ENCODE measurements at regions not wholly inside any gene's neighbourhood (a gene's known extent, or its start where the extent isn't known, plus 50 kb on each side); places are given as distances from the start of the nearest gene placed in this dataset.

DNA sequence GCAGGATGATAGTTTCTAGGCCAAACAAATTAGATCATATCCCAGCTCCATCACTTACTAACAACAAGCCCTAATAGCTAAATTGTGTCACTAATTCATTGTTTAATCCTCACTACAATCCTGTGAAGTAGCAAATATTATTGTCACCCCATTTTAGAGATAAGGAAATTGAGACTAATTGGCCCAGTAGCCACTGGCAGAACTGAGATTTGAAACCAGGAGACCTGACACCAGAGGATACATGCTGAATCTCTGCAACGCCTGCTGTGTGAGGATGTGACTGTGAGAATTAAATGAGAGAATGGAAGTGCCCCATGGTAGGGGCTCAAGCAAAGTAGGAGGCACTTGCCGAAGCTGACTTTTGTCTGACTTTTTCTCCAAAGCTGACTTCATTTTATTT, 124.3 kb upstream of the CITED2 start:
- Histone ChIP-seq H3K27ac (ENCODE audit: low read depth in 1 of 2, low read length in 2 of 2) (no peak overlapping the region), H3K27me3 (ENCODE audit: control insufficient read depth in 1 of 2, insufficient read depth in 2 of 2, low read length in 1 of 2) (no peaks in the 10 kb centered on the region), H3K9me3 (ENCODE audit: control insufficient read depth, low read length) (no peaks in the 10 kb centered on the region), H3K4me1 (ENCODE audit: control insufficient read depth in 1 of 2, insufficient read depth in 2 of 2, low read length in 2 of 2) (no peaks in the 10 kb centered on the region), H3K36me3 (ENCODE audit: control insufficient read depth in 1 of 2, insufficient read depth in 2 of 2, low read length in 1 of 2) (no peaks in the 10 kb centered on the region), H3K4me3 (ENCODE audit: low read length in 2 of 2) (no peak overlapping the region)
- ATAC-seq (ENCODE audit: low FRiP score) (no peak), DNase-seq (no peak)
- intact Hi-C loops (cut with DNase I): no loop called here
- WGBS, 2 donors: 79 to 84% methylated on average over 2 of the region's 2 CpGs

DNA sequence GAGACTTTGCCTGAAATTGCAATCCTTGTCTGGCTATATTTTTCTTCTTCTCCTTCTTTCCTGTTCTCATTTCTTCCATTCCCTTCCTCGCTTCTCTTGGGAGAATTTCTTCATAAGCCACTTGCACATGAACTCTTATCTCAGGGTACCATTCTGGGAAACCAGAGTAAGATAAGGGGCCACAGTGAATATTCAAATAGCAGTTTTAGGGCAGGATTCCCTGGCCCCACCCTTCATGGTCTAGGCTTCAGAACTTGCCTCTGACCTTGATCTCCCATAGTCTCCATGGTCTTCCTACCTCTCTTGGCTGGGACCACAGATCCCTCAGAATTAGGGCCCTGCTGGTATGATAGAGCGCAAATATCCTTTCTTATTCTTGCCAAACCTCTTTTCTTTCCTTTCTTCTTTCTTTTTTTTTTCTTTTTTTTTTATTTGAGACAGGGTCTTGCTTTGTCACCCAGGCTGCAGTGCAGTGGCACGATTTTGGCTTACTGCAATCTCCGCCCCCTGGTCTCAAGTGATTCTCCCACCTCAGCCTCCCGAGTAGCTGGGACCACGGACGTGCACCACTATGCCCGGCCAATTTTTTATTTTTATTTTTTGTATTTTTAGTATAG, 123.0 kb upstream of the CITED2 start:
- Histone ChIP-seq H3K27me3 (ENCODE audit: control insufficient read depth in 1 of 2, insufficient read depth in 2 of 2, low read length in 1 of 2) (no peaks in the 10 kb centered on the region), H3K36me3 (ENCODE audit: control insufficient read depth in 1 of 2, insufficient read depth in 2 of 2, low read length in 1 of 2) (no peaks in the 10 kb centered on the region), H3K9me3 (ENCODE audit: control insufficient read depth, low read length) (no peaks in the 10 kb centered on the region), H3K4me3 (ENCODE audit: low read length in 2 of 2) (no peak overlapping the region), H3K27ac (ENCODE audit: low read depth in 1 of 2, low read length in 2 of 2) (no peak overlapping the region), H3K4me1 (ENCODE audit: control insufficient read depth in 1 of 2, insufficient read depth in 2 of 2, low read length in 2 of 2) (no peaks in the 10 kb centered on the region)
- no peak for DNase-seq
- intact Hi-C loops (cut with DNase I): no loop called here
- ATAC-seq (ENCODE audit: low FRiP score): no peak
- WGBS, 2 donors: 93 to 96% methylated on average over 8 of the region's 8 CpGs

DNA sequence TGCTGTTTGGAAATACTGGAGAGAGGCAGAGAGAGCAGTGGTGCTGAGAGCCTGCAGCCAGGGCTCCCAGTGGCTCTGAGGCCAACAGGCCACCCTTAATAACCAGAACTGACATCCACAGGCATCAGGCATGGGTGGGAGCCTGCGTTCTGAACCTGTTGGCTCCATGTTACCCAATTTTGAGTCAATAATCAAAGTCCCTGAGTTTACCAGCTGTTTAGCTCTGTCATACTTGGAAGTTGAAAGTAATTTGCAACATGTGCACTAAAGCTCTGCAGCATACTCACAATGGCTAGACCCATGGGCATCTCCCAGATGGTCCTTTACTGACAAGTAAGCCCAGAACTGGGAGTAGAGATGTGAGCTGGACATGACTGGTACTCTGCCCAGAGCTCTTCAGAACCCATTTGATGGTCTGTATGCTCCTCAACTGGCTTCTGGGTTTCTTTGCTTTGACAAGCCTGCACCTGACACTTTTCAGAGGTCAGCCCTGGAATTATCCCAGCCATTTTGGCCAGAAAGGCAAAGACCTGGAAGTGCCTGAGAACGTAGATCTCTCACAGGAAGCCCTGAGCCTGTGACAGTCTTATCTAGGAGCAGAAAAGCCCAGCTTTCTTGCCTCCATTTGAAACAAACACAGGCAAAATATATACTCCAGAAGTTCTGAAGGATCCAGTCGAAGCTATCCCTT, 122.4 kb upstream of the CITED2 start:
- 73 to 79% methylated on average over 3 of the region's 3 CpGs for WGBS, 2 donors
- Histone ChIP-seq H3K4me1 (ENCODE audit: control insufficient read depth in 1 of 2, insufficient read depth in 2 of 2, low read length in 2 of 2) (no peaks in the 10 kb centered on the region), H3K27me3 (ENCODE audit: control insufficient read depth in 1 of 2, insufficient read depth in 2 of 2, low read length in 1 of 2) (no peaks in the 10 kb centered on the region), H3K36me3 (ENCODE audit: control insufficient read depth in 1 of 2, insufficient read depth in 2 of 2, low read length in 1 of 2) (no peaks in the 10 kb centered on the region), H3K9me3 (ENCODE audit: control insufficient read depth, low read length) (no peaks in the 10 kb centered on the region), H3K27ac (ENCODE audit: low read depth in 1 of 2, low read length in 2 of 2) (no peak overlapping the region), H3K4me3 (ENCODE audit: low read length in 2 of 2) (no peak overlapping the region)
- DNase-seq (no peak), ATAC-seq (ENCODE audit: low FRiP score) (no peak)
- intact Hi-C loops (cut with DNase I): no loop called here

DNA sequence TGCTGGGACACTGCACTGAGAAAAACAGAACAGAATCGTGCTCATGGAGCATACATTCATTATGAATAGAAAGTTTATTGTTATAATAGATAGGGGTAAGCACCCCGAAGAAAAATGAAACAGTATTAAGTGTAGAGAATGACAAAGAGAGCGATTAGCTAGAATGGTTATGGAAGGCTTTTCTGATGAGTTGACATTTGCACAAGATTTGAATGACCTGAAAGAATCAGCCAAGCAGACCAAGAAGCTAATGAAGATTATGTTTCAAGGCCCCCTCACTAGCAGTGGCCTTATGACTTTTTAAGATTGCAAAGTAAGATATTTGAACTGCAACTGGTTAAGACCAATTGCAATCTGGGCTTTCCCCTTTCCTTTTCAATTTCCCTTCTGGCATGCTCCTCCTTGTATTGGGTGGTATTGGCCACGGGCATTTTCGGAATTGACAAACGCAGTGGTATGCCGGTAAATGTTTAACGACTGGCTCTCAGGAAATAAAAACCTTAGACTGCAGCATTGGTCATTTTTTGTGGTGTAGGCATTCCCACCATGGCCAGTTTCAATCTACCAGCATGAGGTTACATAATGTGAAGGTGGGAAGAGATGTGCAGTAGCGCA, 120.0 kb upstream of the CITED2 start:
- intact Hi-C loops (cut with DNase I): no loop called here
- no peaks in the 10 kb centered on the region for H3K4me1 ChIP-seq (ENCODE audit: control insufficient read depth in 1 of 2, insufficient read depth in 2 of 2, low read length in 2 of 2)
- ATAC-seq (ENCODE audit: low FRiP score) (no peak), DNase-seq (no peak)
- H3K27ac ChIP-seq (ENCODE audit: low read depth in 1 of 2, low read length in 2 of 2): no peak overlapping the region
- no peaks in the 10 kb centered on the region for H3K27me3 ChIP-seq (ENCODE audit: control insufficient read depth in 1 of 2, insufficient read depth in 2 of 2, low read length in 1 of 2)
- H3K9me3 ChIP-seq (ENCODE audit: control insufficient read depth, low read length): no peaks in the 10 kb centered on the region
- no peaks in the 10 kb centered on the region for H3K36me3 ChIP-seq (ENCODE audit: control insufficient read depth in 1 of 2, insufficient read depth in 2 of 2, low read length in 1 of 2)
- no peak overlapping the region for H3K4me3 ChIP-seq (ENCODE audit: low read length in 2 of 2)
- 91 to 92% methylated on average over 9 of the region's 9 CpGs for WGBS, 2 donors

DNA sequence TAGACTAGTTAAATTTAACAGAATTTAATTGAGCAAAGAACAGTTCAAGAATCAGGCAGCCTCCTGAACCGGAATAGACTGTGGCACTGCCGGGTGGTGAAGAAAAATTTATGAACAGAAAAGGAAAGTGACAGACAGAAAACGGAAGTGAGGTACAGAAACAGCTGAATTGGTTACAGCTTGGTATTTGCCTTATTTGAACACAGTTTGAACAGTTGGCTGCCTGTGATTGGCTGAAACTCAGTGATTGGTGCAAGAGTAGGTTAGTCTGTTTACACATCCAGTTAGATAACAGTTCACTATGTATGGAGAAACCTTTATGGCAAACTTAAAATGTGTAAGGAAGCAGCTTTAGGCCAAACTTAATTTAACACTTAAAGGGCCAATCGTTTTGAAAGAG, 116.0 kb upstream of the CITED2 start:
- no peaks in the 10 kb centered on the region for H3K36me3 ChIP-seq (ENCODE audit: control insufficient read depth in 1 of 2, insufficient read depth in 2 of 2, low read length in 1 of 2)
- H3K27me3 ChIP-seq (ENCODE audit: control insufficient read depth in 1 of 2, insufficient read depth in 2 of 2, low read length in 1 of 2): no peaks in the 10 kb centered on the region
- no peak overlapping the region for H3K27ac ChIP-seq (ENCODE audit: low read depth in 1 of 2, low read length in 2 of 2)
- no peaks in the 10 kb centered on the region for H3K9me3 ChIP-seq (ENCODE audit: control insufficient read depth, low read length)
- WGBS, 2 donors: 35 to 43% methylated on average over 4 of the region's 4 CpGs
- intact Hi-C loops (cut with DNase I): no loop called here
- H3K4me3 ChIP-seq (ENCODE audit: low read length in 2 of 2): no peak overlapping the region
- DNase-seq (no peak), ATAC-seq (ENCODE audit: low FRiP score) (no peak)
- no peaks in the 10 kb centered on the region for H3K4me1 ChIP-seq (ENCODE audit: control insufficient read depth in 1 of 2, insufficient read depth in 2 of 2, low read length in 2 of 2)

DNA sequence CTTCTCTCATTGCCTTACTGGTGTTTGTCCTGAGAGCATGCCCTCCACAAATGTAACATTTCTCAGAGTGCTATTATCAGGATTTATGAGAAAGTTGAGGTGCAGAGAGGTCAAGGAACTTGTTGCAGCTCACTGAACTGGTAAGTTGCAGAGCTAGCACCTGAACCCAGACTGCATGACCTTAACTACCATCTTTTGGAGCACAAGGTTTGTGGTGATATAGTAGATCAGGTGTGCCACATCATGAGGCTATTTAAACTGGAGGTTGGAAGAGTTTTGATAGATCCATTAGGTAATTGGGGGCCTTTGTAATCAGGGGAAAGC, 112.0 kb upstream of the CITED2 start:
- Histone ChIP-seq H3K4me1 (ENCODE audit: control insufficient read depth in 1 of 2, insufficient read depth in 2 of 2, low read length in 2 of 2) (no peaks in the 10 kb centered on the region), H3K36me3 (ENCODE audit: control insufficient read depth in 1 of 2, insufficient read depth in 2 of 2, low read length in 1 of 2) (no peaks in the 10 kb centered on the region), H3K4me3 (ENCODE audit: low read length in 2 of 2) (no peak overlapping the region), H3K27me3 (ENCODE audit: control insufficient read depth in 1 of 2, insufficient read depth in 2 of 2, low read length in 1 of 2) (no peaks in the 10 kb centered on the region), H3K27ac (ENCODE audit: low read depth in 1 of 2, low read length in 2 of 2) (no peak overlapping the region), H3K9me3 (ENCODE audit: control insufficient read depth, low read length) (no peaks in the 10 kb centered on the region)
- intact Hi-C loops (cut with DNase I): no loop called here
- ATAC-seq (ENCODE audit: low FRiP score) (no peak), DNase-seq (no peak)

DNA sequence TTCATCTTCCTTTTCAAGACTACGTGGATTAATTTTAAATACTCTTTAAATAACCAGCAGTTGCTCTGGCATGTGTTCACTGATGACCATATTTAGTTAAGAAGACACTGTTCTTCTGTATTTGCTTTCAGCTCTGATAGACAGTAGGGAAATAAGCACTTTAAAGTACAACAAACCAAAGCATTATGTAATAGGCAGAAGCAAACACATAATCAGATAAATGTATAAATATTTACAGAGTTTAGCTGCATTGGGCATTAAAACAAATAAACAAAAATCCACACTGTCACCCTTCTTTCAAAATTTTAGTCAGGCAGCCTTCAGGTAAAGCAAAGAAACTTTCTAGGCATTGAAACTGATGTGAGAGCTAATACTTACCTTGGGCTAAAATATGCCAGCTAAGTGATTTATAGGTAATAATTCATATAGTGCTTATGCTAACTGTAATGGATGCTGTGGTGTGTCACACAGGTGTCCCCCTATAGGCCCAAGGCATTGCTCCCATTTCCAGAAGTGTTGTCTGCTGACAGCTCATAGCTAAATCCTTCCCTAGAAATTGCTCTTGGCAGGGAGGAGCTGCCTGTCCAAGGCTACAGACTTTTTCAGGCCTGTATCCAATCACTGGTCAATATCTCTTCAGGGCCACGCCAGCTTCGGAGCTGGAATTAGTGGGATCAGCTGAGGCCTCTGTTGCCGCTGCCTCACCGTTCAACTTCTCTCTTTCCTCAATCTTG, 111.5 kb upstream of the CITED2 start:
- no peaks in the 10 kb centered on the region for H3K4me1 ChIP-seq (ENCODE audit: control insufficient read depth in 1 of 2, insufficient read depth in 2 of 2, low read length in 2 of 2)
- no peak overlapping the region for H3K4me3 ChIP-seq (ENCODE audit: low read length in 2 of 2)
- 87 to 89% methylated on average over 5 of the region's 5 CpGs for WGBS, 2 donors
- DNase-seq (no peak), ATAC-seq (ENCODE audit: low FRiP score) (no peak)
- no peak overlapping the region for H3K27ac ChIP-seq (ENCODE audit: low read depth in 1 of 2, low read length in 2 of 2)
- no peaks in the 10 kb centered on the region for H3K27me3 ChIP-seq (ENCODE audit: control insufficient read depth in 1 of 2, insufficient read depth in 2 of 2, low read length in 1 of 2)
- intact Hi-C loops (cut with DNase I): no loop called here
- H3K36me3 ChIP-seq (ENCODE audit: control insufficient read depth in 1 of 2, insufficient read depth in 2 of 2, low read length in 1 of 2): no peaks in the 10 kb centered on the region
- no peaks in the 10 kb centered on the region for H3K9me3 ChIP-seq (ENCODE audit: control insufficient read depth, low read length)

DNA sequence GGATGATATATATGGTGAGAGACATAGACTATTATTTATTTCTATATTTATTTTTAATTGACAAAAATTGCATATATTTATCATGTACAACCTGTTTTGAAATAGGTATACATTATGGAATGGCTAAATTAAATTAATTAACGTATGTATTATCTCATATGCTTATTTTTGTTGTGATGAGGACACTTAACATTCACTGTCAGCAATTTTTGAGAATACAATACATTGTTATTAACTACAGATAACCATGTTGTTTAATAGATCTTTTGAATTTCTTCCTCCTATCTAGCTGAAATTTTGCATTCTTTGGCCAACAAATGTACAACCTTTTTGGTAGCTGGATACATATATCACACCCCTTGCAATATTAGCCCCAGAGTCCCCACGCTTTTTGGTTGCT, 110.7 kb upstream of the CITED2 start:
- no peaks in the 10 kb centered on the region for H3K4me1 ChIP-seq (ENCODE audit: control insufficient read depth in 1 of 2, insufficient read depth in 2 of 2, low read length in 2 of 2)
- no peaks in the 10 kb centered on the region for H3K9me3 ChIP-seq (ENCODE audit: control insufficient read depth, low read length)
- no peaks in the 10 kb centered on the region for H3K27me3 ChIP-seq (ENCODE audit: control insufficient read depth in 1 of 2, insufficient read depth in 2 of 2, low read length in 1 of 2)
- H3K4me3 ChIP-seq (ENCODE audit: low read length in 2 of 2): no peak overlapping the region
- H3K36me3 ChIP-seq (ENCODE audit: control insufficient read depth in 1 of 2, insufficient read depth in 2 of 2, low read length in 1 of 2): no peaks in the 10 kb centered on the region
- ATAC-seq (ENCODE audit: low FRiP score): no peak
- WGBS, 2 donors: 71 to 72% methylated on average over 2 of the region's 2 CpGs
- no peak for DNase-seq
- no peak overlapping the region for H3K27ac ChIP-seq (ENCODE audit: low read depth in 1 of 2, low read length in 2 of 2)
- intact Hi-C loops (cut with DNase I): no loop called here

DNA sequence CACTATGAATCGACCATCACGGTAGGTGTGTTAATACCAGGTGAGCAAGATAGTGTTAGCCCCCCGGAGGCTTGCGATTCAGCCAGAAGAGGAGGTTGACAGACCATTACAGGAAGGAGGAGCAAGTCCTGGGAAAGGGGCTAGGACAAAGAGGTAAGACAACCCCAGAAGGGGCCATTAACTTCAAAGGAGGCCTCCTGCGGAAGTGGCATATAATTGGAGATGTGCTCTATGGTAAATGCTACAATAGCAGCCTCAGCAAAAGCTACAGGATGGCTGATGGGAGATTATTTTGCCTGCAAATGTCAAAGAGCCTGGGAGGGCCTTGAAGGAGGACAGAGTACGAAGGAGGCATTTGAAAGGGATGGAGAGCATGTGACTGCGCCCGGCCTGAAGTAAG, 108.6 kb upstream of the CITED2 start:
- 92 to 95% methylated on average over 8 of the region's 8 CpGs for WGBS, 2 donors
- no peak for DNase-seq
- Histone ChIP-seq H3K4me1 (ENCODE audit: control insufficient read depth in 1 of 2, insufficient read depth in 2 of 2, low read length in 2 of 2) (no peaks in the 10 kb centered on the region), H3K36me3 (ENCODE audit: control insufficient read depth in 1 of 2, insufficient read depth in 2 of 2, low read length in 1 of 2) (no peaks in the 10 kb centered on the region), H3K4me3 (ENCODE audit: low read length in 2 of 2) (no peak overlapping the region), H3K9me3 (ENCODE audit: control insufficient read depth, low read length) (no peaks in the 10 kb centered on the region), H3K27ac (ENCODE audit: low read depth in 1 of 2, low read length in 2 of 2) (no peak overlapping the region), H3K27me3 (ENCODE audit: control insufficient read depth in 1 of 2, insufficient read depth in 2 of 2, low read length in 1 of 2) (no peaks in the 10 kb centered on the region)
- ATAC-seq (ENCODE audit: low FRiP score): no peak
- intact Hi-C loops (cut with DNase I): no loop called here
